AG09309 (cell line): ENCODE measurements at regions not wholly inside any gene's neighbourhood (a gene's known extent, or its start where the extent isn't known, plus 50 kb on each side); places are given as distances from the start of the nearest gene placed in this dataset.

ENCODE experiments used
- DNase-seq: peaks from one replicate; pipeline ENCODE4 v3.0.0-alpha.2; 2010; ENCODE audit warnings: low read depth
- H3K4me3 ChIP-seq: 2 replicates; pipeline ENCODE4 v1.5.1; 2011; ENCODE audit warnings: mild to moderate bottlenecking, low read depth, low read length, moderate library complexity; ENCODE audit not compliant: control insufficient read depth
- CTCF ChIP-seq: IDR thresholded peaks from 2 replicates; pipeline ENCODE4 v1.5.1; 2011; ENCODE audit warnings: mild to moderate bottlenecking, low read depth, low read length, inconsistent platforms; ENCODE audit not compliant: insufficient read depth, control insufficient read depth; ENCODE audit errors: missing control alignments

- TF ChIP-seq CTCF = no peak
- H3K4me3 ChIP-seq = no peak overlapping the region
- no peak for DNase-seq
These were observed 354.9 kb upstream of the ISL1 start for GRCh38 chr5:51028394-51028793.

GRCh38 chr5:51033215-51033614, 350.0 kb upstream of the ISL1 start:
- no peak for TF ChIP-seq CTCF
- DNase-seq = no peak
- no peak overlapping the region for H3K4me3 ChIP-seq

- no peak for TF ChIP-seq CTCF
- no peak overlapping the region for H3K4me3 ChIP-seq
- DNase-seq = no peak
These were observed 348.9 kb upstream of the ISL1 start for GRCh38 chr5:51034222-51034901.

- no peak for TF ChIP-seq CTCF
These were observed 343.6 kb upstream of the ISL1 start for GRCh38 chr5:51039424-51040329.

GRCh38 chr5:51043745-51044144, 339.5 kb upstream of the ISL1 start:
- no peak for DNase-seq
- H3K4me3 ChIP-seq = no peak overlapping the region
- TF ChIP-seq CTCF = no peak

More at GRCh38 chr5:51039424-51040329, 343.6 kb upstream of the ISL1 start:
- H3K4me3 ChIP-seq = no peak overlapping the region
- no peak for DNase-seq

GRCh38 chr5:51047369-51047768, 335.9 kb upstream of the ISL1 start:
- H3K4me3 ChIP-seq = no peak overlapping the region
- no peak for TF ChIP-seq CTCF
- no peak for DNase-seq
